ENCODE measurements at regions not wholly inside any gene's neighbourhood (a gene's known extent, or its start where the extent isn't known, plus 50 kb on each side); places are given as distances from the start of the nearest gene placed in this dataset.

DNA sequence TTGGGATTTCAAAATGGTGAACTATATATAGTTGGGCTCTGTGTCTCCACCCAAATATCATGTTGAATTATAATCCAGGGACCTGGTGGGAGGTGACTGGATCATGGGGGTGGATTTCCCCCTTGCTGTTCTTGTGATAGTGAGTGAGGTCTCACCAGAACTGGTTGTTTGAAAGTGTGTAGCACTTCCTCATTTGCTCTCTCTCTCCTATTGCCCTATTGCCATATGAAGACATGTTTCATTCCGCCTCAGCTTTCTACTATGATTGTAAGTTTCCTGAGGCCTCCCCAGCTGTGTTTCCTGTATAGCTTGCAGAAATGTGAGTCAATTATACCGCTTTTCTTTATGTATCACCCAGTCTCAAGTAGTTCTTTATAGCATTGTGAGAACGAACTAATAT is 545.6 kb downstream of the TRAM1L1 start:
- TF ChIP-seq CTCF (conservative IDR thresholded peaks at IDR 0.05) (no peak), ZFX (IDR thresholded peaks at IDR 0.05) (no peak)

Data from C4-2B (cell line).